HG03442 (cell line): ENCODE measurements at regions not wholly inside any gene's neighbourhood (a gene's known extent, or its start where the extent isn't known, plus 50 kb on each side); places are given as distances from the start of the nearest gene placed in this dataset.
A peak's percentile ranks its signal among the peaks of the same experiment; 100 is the strongest.
"Not testable (repeated sequence)": the region's sequence is repeated elsewhere in the genome, so short reads cannot be mapped to it uniquely, and the experiment has no call there.

Source experiments
- ATAC-seq: cut with Tn5 transposase; IDR thresholded peaks from one replicate; pipeline ENCODE4 v1.9.1; 2021; ENCODE audit warnings: mild to moderate bottlenecking, moderate library complexity; ENCODE audit not compliant: unreplicated experiment

DNA sequence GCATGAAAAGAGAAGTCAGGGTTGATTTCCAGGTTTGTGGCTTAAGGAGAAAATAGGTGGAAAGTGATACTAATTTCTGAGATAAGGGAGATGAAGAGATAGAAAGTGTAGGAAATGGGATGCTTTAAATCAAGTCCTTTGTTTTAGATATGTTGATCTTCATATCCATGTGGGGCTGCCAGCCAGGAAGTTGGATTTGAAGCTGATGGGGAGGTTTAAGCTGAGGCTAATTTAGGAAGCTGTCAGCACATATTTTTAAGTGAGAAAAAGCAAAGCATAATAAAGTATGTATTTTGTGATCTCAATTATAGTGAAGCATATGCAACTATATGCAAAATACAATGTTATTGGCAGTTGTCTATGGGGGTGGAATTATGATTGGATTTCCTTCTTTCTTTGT is 428.4 kb downstream of the CSNK1G3 start:
- ATAC-seq, result no peak

DNA sequence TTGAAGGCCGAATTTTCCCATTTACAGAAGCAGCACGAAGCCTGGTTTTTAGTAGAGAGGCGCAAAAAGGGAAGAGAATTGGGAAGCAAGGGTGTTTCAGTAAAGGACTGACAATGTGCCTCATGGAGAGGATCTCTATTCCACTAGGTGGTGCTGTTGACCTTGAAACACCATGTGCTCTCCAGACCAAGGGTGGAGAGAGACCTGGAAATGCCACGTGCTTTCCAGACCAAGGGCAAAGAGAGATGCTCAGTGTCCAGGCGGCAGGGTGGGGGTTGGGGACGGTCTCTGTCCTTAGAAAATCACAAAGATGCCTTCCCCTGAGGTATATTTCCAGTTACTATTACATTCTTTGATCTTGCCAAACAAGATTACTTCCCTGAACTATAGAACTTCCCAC is 425.3 kb downstream of the CSNK1G3 start:
- ATAC-seq, result no peak

DNA sequence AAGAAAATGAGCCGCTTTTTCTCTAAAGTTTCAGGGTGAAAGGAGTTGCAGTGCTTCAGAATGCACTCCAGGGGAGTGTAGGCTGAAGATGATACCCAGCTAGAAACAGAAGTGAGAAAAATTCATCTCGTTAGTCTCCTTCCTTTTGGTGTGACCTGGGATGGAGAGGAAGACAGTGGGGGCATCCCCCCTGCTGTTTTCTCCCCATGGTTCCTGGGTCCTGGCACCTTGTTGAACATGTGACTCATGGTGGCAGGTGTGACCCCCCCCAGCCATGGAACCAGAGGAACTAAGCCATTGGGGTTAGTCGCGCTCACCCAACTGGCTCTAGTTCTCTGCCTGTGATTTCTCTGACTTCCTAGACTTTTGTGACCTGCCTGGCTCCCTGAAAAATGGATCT is 424.6 kb downstream of the CSNK1G3 start:
- no peak for ATAC-seq

DNA sequence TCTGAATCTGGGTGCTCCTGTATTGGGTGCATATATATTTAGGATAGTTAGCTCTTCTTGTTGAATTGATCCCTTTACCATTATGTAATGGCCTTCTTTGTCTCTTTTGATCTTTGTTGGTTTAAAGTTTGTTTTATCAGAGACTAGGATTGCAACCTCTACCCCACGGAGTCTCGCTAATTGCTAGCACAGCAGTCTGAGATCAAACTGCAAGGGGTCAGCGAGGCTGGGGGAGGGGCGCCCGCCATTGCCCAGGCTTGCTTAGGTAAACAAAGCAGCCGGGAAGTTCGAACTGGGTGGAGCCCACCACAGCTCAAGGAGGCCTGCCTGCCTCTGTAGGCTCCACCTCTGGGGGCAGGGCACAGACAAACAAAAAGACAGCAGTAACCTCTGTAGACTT is 421.8 kb downstream of the CSNK1G3 start:
- ATAC-seq, result not testable (repeated sequence)

DNA sequence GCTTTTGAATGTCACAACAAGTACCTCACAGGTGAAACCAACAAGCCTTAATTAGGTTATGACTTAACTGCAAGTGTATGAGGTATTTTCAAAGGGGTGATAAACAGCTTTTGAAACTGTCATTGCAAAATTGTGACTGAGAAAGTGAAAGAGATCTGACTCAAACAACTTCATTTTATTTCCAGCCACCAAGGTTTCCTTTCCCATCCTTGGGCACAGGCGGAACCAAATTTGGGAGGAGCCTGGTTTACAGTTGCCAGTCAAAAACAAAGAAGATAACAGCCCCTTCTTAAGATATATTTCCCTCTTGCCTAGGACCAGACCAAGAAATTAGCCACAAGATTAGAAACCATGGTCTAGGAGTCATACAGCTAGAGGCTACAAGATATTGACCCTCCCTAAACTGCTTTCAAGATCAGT is 417.1 kb downstream of the CSNK1G3 start:
- peak; percentile 64 for ATAC-seq

DNA sequence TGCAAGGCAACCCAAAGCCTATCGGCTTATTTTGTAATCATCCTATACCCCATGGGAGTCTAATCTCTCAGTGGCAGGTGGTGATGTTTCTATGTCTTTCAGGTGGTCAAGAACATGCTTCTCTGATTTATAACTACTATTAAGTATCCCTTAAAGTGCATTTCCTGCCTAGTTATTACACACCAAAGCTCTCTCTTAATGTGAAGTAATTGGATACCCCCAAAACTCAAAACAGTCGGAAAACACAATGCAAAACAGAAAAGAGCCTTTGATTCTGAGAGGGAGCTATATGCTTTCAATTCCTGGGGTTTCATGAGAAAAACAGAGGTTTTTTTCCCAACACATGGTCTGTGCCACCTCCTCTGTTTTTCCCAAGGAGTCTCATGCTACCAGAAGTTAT is 416.4 kb downstream of the CSNK1G3 start:
- ATAC-seq, result no peak

DNA sequence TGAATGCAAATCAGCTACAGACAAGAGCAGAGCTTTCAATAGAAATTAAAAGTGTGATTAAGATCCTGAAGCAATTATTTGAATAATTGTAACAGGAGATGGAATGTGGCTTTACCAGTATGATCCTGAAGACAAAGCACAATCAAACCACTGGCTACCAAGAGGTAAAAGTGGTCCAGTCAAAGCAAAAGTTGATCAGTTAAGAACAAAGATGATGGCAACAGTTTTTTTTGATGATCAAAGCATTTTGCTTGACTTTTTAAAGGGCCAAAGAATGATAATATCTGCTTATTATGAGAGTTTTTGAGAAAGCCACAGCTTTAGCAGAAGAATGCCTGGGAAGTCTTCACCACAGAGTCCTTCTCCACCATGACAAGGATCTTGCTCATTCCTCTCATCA is 409.2 kb downstream of the CSNK1G3 start:
- ATAC-seq, result no peak

DNA sequence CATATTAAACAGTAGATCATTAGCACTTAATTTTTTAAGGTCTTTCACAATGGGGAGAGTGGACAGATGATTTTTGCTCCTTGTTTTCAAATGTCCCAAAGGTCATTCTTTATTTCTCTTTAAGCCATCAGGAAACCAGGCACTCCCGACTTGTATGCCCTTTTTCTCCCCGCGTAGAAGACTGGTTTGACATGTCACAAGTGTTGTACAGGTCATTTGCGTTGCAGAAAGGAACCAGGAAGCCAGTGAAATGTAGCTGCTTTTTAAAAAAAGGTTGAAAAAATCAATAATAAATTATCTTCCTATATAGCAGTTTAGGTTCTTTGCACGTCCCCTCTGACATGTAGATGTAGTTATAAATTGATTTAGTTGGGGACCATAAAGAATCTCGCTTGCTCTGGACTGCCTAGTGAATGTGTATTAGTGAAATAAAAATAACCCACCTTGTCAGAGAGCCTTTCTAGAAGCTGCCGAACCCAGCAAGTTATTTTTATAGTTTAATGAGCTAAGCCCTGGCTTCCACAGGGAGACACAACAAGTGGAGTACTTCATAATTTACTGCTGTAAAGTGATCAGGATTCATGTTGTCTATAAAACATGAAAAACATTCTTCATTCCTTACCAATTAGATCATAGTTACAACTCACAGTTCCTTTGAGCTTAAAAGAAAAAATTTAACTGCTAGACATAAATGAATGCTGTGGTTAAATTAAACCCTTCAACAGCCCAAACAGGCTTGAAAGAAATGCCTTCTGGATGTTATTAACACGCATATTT is 404.6 kb downstream of the CSNK1G3 start:
- ATAC-seq, result no peak

DNA sequence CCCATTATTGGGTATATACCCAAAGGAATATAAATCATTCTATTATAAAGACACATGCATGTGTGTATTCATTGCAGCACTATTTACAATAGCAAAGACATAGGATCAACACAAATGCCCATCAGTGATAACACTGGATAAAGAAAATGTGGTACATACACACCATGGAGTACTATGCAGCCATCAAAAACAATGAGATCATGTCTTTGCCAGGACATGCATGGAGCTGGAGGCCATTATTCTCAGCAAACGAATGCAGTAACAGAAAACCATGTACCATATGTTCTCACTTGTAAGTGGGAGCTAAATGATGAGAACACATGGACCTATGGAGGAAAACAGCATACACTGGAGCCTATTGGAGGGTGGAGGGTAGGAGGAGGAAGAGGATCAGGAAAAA is 402.4 kb downstream of the CSNK1G3 start:
- ATAC-seq, result no peak

DNA sequence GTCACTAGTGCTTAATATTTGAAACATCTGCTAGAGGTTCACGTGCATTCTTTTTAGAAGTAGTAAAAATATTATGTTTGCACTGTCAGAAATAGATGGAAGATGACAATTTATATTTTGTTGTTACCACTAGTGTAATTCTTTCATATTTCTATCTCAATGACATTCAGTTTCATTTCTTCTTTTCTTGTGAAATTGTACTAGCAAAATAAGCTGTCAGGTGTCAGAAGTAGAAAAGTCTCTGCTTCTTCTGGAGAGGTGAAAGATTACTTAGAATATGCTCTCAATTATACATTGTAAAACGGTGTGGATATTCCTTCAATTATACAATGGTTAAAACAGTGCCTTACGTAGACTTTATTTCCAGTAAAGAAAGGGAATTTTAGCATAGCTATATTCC is 395.4 kb downstream of the CSNK1G3 start:
- ATAC-seq, result no peak

DNA sequence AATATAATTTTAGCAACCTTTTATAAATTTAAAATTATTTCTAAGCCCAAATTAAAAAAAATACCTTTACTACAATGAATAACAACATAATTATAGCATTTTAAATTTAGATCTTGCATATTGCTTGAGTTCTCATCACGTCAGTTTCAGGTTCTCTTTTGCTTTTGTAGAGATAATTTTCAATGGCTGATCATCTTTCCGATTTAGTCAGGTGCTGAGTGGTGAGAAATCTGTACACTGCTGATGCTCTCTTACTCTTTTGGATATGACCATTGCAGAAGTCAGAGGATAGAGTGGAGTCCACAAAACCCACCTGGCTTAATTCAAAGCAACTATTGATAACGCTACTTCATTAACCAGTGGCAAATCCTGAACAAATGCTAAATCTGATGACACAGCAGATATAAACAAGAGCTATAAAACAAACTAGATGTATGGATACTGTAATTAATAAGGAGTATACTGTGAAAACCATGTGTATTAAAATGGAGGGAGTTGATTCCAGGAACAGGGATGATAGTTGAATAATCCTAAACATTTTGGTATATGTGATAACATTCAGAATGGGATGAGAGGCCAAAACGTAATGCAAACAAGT is 394.8 kb downstream of the CSNK1G3 start:
- no peak for ATAC-seq

DNA sequence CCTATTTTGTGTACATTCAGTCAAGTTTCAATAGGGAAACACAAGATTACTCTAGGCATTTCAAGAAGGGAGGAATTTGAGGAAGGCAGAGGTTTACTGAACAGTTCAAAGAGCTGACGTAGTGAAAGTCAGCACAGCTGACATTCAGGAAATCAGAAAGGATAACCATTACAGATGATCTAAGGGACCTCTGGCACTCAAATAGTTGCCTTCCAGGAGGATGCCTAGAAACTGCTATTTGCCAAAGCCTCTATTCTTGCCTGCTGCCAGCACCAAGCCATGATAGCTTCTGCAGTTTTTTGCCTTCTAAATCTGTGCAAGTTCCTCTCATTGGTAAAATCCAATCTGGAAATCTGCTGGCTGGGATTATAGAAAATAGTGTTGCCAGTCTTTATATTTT is 373.1 kb downstream of the CSNK1G3 start:
- ATAC-seq, result no peak

DNA sequence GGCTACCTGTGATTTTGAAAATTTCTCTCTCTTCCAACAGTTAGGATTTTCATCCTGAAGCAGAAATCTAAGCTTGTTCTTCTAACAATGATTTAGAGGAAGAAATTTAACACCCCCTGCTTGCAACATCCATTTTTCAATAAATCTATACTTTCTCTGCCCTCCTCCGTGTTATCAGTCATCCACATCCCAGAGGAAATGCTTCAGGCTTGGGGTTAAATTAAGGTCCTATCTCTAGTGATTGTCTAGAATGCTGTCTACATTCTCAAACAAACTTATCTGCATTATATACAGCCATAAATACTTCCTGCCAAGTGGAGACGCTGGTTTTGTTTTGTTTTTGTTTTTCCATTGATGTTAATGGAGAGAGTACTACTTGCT is 371.0 kb downstream of the CSNK1G3 start:
- no peak for ATAC-seq

DNA sequence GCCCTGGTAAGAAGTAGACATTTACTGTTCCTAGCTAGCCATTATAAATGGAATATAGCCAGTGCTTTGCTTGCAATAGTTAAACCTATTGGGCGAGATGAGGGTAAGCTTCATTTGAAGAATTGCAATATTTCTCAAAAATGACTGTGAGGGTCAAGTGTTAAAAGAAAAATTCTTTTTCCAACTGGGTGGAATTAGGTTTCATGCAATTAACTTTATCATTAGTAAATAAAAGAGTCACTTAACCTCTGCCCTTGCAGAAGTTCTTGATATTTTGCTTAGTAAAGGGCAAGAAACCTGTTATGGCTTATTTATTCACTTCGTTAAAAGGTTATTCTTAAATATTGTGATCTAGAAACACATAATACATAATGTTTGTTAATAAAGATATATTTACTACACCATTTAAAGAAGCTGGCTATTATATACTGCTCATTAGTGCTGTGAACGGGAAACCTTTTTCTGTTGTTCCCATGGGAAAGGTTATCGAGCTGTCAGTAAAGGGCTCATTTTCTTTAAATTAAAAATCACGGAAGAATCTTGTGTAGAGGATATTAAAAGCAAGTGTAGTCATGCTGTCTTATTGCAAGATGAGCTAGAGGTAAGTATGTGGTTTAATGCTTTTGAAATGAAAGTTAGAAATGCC is 370.5 kb downstream of the CSNK1G3 start:
- no peak for ATAC-seq

DNA sequence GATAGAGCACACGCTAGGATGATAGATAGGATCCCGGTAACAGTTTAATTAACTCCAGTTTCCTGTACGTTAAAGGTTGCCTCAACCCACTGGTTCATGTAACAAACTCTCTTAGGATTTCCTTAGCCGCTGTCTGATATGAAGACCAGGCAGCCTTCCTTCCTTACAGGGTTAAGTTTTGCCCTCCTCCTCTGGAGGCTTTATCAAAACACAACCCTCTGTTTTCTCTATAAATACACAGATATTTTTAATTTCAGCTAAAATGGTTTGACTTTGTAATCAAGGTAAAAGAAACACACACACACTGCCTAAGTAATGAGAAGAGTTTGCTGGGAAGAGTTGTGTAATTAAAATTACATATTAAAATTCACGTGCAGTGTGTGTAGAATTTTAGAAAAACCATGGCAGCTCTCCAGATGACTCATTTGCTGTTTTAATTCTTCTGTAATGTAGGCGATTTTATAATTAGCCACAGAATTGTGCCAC is 369.8 kb downstream of the CSNK1G3 start:
- no peak for ATAC-seq

DNA sequence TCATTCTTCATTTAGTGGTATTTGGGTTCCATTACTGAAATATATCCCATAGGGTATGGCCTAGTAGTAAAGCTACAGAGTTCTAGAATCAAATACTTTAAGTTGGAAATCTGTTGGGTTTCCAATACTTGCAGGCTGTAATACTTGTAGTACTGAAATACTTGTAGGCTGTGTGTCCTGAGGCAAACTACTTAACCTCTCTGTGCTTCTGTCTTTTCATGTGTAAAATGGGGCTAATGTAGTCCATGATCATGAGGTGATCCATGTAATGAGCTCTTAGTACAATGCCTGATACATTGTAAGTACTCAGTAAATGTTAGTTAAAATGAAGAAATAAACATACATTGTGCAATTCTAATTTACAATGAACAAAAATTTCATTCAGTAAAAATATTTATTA is 368.9 kb downstream of the CSNK1G3 start:
- no peak for ATAC-seq

DNA sequence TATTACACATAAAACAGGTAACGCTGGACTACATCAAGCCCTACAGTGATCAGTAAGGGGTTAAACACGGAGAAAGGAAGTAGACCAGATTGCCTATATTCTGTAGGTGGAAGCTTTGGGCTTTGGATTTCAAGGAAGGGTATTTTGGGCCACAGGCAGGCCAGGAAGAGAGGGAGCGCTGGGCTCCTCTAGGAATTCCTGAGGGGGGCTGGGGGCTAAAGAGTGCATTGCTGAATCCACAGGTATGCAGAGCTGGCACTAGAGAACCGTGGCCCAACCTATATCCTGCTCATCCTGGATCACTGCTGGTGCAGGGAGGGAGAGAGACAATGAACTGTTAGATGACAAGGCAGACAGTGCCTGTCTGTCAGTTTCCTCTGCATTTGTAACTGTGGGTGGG is 367.1 kb downstream of the CSNK1G3 start:
- ATAC-seq, result no peak

DNA sequence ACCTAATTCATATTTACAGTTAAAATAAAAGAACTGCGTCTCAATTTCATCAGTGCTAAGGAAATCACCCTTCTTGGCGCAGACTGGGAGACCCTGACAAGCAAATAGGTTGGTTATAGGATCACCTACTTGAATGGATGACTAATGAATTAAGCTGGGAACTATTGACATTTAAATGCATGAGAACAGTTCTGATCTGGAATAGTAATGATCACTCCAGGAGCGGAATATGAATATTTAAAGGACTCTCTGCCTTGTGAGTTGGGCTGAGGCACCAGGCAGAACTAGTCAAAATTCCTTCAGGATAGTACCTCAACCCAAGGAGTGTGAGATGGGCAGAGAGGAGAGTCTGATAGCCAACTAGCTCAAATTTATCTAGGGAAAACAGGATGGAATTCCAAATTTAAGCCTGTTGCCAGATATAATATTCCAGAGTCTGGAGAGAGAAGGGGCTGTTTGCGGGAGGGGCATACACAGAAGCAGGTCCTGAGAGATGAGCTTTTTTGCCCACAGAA is 364.4 kb downstream of the CSNK1G3 start:
- no peak for ATAC-seq

DNA sequence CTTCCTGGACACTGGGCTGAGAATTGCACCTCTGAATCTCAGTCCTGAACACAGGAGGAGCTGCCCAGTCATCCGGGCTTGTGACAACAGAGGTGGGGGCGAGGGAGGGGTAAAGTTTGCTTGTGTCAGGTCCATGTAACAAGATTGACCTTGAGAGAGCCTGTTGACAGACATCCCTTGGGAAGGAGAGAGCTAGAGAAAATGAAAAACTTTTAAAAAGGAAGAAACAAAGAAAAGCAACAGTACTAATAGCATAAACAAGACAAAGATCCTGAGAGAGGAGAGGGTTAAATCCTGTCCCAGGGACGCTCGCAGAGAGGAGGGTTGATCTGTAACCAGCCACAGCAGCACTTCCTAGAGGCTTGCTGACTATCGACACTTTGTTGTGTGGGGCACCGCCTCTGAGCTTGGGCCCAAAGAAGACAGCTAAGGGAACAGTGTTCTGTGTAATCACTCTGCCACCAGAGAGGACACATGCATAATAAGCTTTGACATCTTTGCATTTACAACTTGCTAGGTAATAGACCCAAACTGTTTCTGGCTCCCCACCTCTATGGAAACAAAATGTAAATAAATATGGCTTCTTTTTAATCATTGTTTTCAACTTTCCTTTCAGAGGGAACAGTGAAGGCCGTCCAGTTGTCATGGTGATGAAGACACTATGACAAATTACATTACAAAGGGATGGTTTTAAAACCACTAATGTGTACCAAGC is 363.7 kb downstream of the CSNK1G3 start:
- no peak for ATAC-seq

DNA sequence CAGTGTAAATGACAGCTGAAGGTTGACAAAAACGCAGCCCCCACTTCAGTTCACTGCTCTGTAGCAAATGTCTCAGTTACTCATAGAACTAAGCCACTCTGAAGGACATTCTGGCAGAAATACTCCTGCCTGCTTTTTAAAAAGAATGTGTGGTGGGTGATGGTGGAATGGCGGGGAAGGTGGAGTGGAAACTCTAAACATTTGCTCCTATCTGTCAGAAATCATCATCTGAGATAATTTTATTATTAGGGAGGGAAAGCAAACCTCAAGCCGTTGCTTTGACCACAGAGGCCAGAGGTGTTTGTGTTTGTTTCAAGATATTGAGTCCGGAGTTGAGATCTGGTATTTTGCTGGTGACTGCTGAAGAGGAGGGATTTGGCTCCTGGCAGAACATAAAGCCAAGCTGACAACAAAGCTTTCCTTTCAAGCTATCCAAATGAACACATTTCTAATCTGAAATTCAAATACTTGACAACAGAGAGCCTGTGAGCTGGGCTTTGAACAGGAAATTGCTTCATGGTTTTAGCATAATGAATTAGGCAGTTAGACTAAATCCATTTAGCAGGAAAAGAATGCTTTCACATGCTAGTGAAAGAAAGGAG is 362.7 kb downstream of the CSNK1G3 start:
- no peak for ATAC-seq

DNA sequence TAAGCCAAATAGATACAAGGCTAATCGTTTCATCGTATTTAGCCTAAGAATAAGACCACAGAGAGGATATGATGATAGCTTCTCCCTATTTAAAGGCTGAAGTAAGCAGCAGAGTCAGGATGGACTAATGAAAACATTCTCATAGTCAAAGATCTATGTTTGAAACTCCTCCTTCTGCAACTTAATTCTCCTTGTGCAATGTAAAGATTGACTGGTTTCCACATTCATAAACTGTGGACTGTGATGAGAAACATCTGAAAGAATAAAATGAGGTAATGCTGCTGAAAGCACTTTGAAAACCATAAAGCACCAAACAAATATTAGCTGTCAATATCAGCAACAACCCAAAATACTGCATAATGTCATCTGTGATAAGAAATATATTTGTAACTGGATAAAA is 361.9 kb downstream of the CSNK1G3 start:
- ATAC-seq, result no peak
